Liver (tissue), 8 donors: ENCODE measurements at regions not wholly inside any gene's neighbourhood (a gene's known extent, or its start where the extent isn't known, plus 50 kb on each side); places are given as distances from the start of the nearest gene placed in this dataset.

ENCODE experiments used
- DNase-seq: peaks from one replicate; pipeline ENCODE4 v3.0.0-alpha.2; 2017; ENCODE audit warnings: low spot score
- H3K27ac ChIP-seq, 2 donors: one replicate each; pipeline ENCODE4 v1.7.0; 2013; ENCODE audit warnings: inconsistent platforms in 2 of 2, low read length in 2 of 2, control low read depth in 1 of 2, low read depth in 1 of 2, mild to moderate bottlenecking in 1 of 2
- H3K27me3 ChIP-seq, 4 donors: one replicate each; pipeline versions ENCODE4 v1.6.1 to v1.7.0; 2013; ENCODE audit warnings: low read length in 3 of 4, inconsistent platforms in 1 of 4, mild to moderate bottlenecking in 1 of 4, moderate library complexity in 1 of 4; ENCODE audit not compliant: control insufficient read depth in 4 of 4, insufficient read depth in 4 of 4
- H3K36me3 ChIP-seq, 4 donors: one replicate each; pipeline versions ENCODE4 v1.6.1 to v1.7.0; 2013; ENCODE audit warnings: low read length in 3 of 4, mild to moderate bottlenecking in 3 of 4, low read depth in 1 of 4, moderate library complexity in 1 of 4; ENCODE audit not compliant: control insufficient read depth in 4 of 4, insufficient read depth in 3 of 4
- H3K4me1 ChIP-seq, 4 donors: one replicate each; pipeline versions ENCODE4 v1.6.1 to v1.7.0; 2013; ENCODE audit warnings: low read length in 3 of 4, mild to moderate bottlenecking in 3 of 4, moderate library complexity in 1 of 4; ENCODE audit not compliant: control insufficient read depth in 4 of 4, insufficient read depth in 4 of 4
- H3K4me3 ChIP-seq, 3 donors: one replicate each; pipeline versions ENCODE4 v1.6.1 to v1.7.0; 2013; ENCODE audit warnings: low read length in 3 of 3, control low read depth in 1 of 3, low read depth in 1 of 3, mild to moderate bottlenecking in 1 of 3
- H3K9ac ChIP-seq, 2 donors: one replicate each; pipeline ENCODE4 v1.7.0; 2013; ENCODE audit warnings: low read length in 2 of 2, mild to moderate bottlenecking in 2 of 2, moderate library complexity in 2 of 2, control low read depth in 1 of 2, low read depth in 1 of 2
- H3K9me3 ChIP-seq, 4 donors: one replicate each; pipeline versions ENCODE4 v1.6.1 to v1.7.0; 2013; ENCODE audit warnings: low read length in 3 of 4; ENCODE audit not compliant: control insufficient read depth in 4 of 4
- ATF3 ChIP-seq: IDR thresholded peaks from 2 replicates; pipeline ENCODE4 v1.6.1; 2016; ENCODE audit warnings: antibody characterized with exemption
- CTCF ChIP-seq: fragments of 150-350 bp; IDR thresholded peaks from 2 replicates; pipeline ENCODE4 v1.5.1; 2017; ENCODE audit warnings: improper control_type of control experiment, low read depth, low read length; ENCODE audit not compliant: missing input control
- EGR1 ChIP-seq, 2 donors: IDR thresholded peaks; 2 replicates each; pipeline ENCODE4 v1.6.1; 2016 to 2018; ENCODE audit warnings: antibody characterized with exemption in 2 of 2, low read depth in 2 of 2
- FOXA1 ChIP-seq: IDR thresholded peaks from 2 replicates; pipeline ENCODE4 v1.6.1; 2016; ENCODE audit warnings: antibody characterized with exemption
- FOXA2 ChIP-seq: IDR thresholded peaks from 2 replicates; pipeline ENCODE4 v1.6.1; 2016; ENCODE audit warnings: antibody characterized with exemption
- HNF4A ChIP-seq, 2 donors: conservative IDR thresholded peaks; 2 replicates each; pipeline ENCODE4 v1.6.1; 2016; ENCODE audit warnings: antibody characterized with exemption in 2 of 2, mild to moderate bottlenecking in 2 of 2
- HNF4G ChIP-seq: IDR thresholded peaks from 2 replicates; pipeline ENCODE4 v1.6.1; 2016; ENCODE audit warnings: antibody characterized with exemption
- MAX ChIP-seq: IDR thresholded peaks from 2 replicates; pipeline ENCODE4 v1.6.1; 2016; ENCODE audit warnings: antibody characterized with exemption
- NR2F2 ChIP-seq: IDR thresholded peaks from 2 replicates; pipeline ENCODE4 v1.6.1; 2016; ENCODE audit warnings: antibody characterized with exemption
- RAD21 ChIP-seq, 2 donors: IDR thresholded peaks; 2 replicates each; pipeline ENCODE4 v1.6.1; 2016; ENCODE audit warnings: antibody characterized with exemption in 2 of 2, mild to moderate bottlenecking in 2 of 2
- REST ChIP-seq: IDR thresholded peaks from 2 replicates; pipeline ENCODE4 v1.6.1; 2016; ENCODE audit warnings: antibody characterized with exemption, mild to moderate bottlenecking
- RXRA ChIP-seq, 2 donors: IDR thresholded peaks; 2 replicates each; pipeline ENCODE4 v1.6.1; 2017 to 2018; ENCODE audit warnings: antibody characterized with exemption in 2 of 2, mild to moderate bottlenecking in 1 of 2
- SP1 ChIP-seq: IDR thresholded peaks from 2 replicates; pipeline ENCODE4 v1.6.1; 2018; ENCODE audit warnings: antibody characterized with exemption, mild to moderate bottlenecking
- TAF1 ChIP-seq: conservative IDR thresholded peaks from 2 replicates; pipeline ENCODE4 v1.6.1; 2016; ENCODE audit warnings: antibody characterized with exemption, mild to moderate bottlenecking
- YY1 ChIP-seq: IDR thresholded peaks from 2 replicates; pipeline ENCODE4 v1.6.1; 2016; ENCODE audit warnings: antibody characterized with exemption, mild to moderate bottlenecking
- WGBS: extraction: QIAGEN DNeasy Blood & Tissue Kit; methylation state at CpG from one replicate; pipeline ENCODE4 v1.1.7; 2013; 5-methylcytosine and 5-hydroxymethylcytosine counted together
- donor health status: healthy.
- donor health status: healthy.
- donor health status: healthy.
- donor health status: healthy.
- donor health status: healthy.

GRCh38 chr11:24311974-24312373, 184.9 kb upstream of the LUZP2 start:
- no peak for DNase-seq
- H3K4me3 ChIP-seq, result no peak overlapping the region
- H3K4me1 ChIP-seq, result no peaks in the 10 kb centered on the region
- no peaks in the 10 kb centered on the region for H3K27me3 ChIP-seq
- no peak overlapping the region for H3K27ac ChIP-seq
- peaks cover 0 to 5% (median under 1%) of the 10 kb centered on the region in 4 donors for H3K9me3 ChIP-seq
- no peaks in the 10 kb centered on the region for H3K36me3 ChIP-seq
- 66% methylated on average over 2 of the region's 2 CpGs for WGBS
- no peak overlapping the region for H3K9ac ChIP-seq
- no peak for TF ChIP-seq RAD21 (IDR thresholded peaks at IDR 0.05)
- no peak for TF ChIP-seq TAF1
- TF ChIP-seq FOXA1, result no peak
- TF ChIP-seq CTCF, result no peak
- no peak for TF ChIP-seq ATF3
- TF ChIP-seq HNF4A (conservative IDR thresholded peaks at IDR 0.05), result no peak
- TF ChIP-seq MAX, result no peak
- no peak for TF ChIP-seq YY1
- no peak for TF ChIP-seq FOXA2
- no peak for TF ChIP-seq EGR1 (IDR thresholded peaks at IDR 0.05; ENCODE audit: low read depth in 2 of 2)
- no peak for TF ChIP-seq RXRA (IDR thresholded peaks at IDR 0.05)
- TF ChIP-seq NR2F2, result no peak
- no peak for TF ChIP-seq REST
- no peak for TF ChIP-seq SP1

- Histone ChIP-seq H3K4me1 (no peaks in the 10 kb centered on the region), H3K9ac (no peak overlapping the region), H3K36me3 (no peaks in the 10 kb centered on the region), H3K27ac (no peak overlapping the region), H3K4me3 (no peak overlapping the region), H3K9me3 (peaks cover 0 to 5% (median under 1%) of the 10 kb centered on the region in 4 donors), H3K27me3 (no peaks in the 10 kb centered on the region)
- 68% methylated on average over 2 of the region's 2 CpGs for WGBS
- DNase-seq, result no peak
- TF ChIP-seq NR2F2 (peak; percentile 25), HNF4G (no peak), YY1 (no peak)
Observed at GRCh38 chr11:24312464-24313238, 184.2 kb upstream of the LUZP2 start.
